GM12892 (cell line): ENCODE measurements at regions not wholly inside any gene's neighbourhood (a gene's known extent, or its start where the extent isn't known, plus 50 kb on each side); places are given as distances from the start of the nearest gene placed in this dataset.

Source experiments
- POLR2A ChIP-seq: IDR thresholded peaks from 2 replicates; pipeline ENCODE4 v1.6.1; 2011; ENCODE audit warnings: low read depth, low read length, control low read depth
- TAF1 ChIP-seq: IDR thresholded peaks from 2 replicates; pipeline ENCODE4 v1.6.1; 2011; ENCODE audit warnings: low read depth, mild to moderate bottlenecking, control low read depth, low read length, borderline replicate concordance

DNA sequence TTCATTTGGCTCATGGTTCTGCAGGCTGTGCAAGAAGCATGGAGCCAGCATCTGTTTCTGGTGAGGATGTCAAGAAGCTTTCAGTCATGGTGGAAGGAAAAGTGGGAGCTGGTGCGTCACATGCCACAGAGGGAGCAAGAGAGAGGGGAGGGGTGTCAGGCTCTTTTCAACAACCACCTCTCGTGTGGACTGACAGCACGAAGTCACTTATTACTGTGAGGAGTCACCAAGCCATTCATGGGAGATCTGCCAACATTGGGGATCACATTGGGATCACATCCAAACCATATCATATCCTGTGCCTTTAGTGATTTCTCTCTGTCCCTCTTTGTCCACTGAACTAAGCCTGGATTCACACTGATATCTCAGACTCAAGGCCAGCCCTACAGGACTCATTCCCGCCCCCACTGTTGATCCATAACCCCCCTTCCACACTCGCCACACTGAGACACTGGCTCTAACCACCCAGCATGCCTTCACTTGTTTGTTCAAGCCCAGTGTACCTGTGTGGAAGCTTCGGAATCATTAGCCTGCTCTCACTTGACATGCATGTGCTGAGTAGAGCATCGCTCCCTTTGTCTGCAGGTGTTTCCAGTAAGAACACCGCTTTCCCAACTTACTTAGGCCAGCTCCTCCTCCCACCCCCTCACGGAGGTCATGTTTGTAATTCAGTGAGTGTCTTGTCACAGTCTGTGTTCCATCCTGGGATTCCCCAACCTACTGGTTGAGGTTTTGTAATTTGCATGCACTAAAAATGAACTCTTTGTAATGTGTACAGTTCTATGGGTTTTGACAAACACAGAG is 132.2 kb downstream of the KLF13 start:
- TF ChIP-seq TAF1 (no peak), POLR2A (no peak)
